HUDEP-2 (cell line): ENCODE measurements at regions not wholly inside any gene's neighbourhood (a gene's known extent, or its start where the extent isn't known, plus 50 kb on each side); places are given as distances from the start of the nearest gene placed in this dataset.
"Not testable (repeated sequence)": the region's sequence is repeated elsewhere in the genome, so short reads cannot be mapped to it uniquely, and the experiment has no call there.

Experiments used
- DNase-seq, 76 experiments: peaks; one replicate each; lab custom pipeline; 2025; ENCODE audit not compliant: unreplicated experiment in 76 of 76; lab: John Stamatoyannopoulos, UW

DNA sequence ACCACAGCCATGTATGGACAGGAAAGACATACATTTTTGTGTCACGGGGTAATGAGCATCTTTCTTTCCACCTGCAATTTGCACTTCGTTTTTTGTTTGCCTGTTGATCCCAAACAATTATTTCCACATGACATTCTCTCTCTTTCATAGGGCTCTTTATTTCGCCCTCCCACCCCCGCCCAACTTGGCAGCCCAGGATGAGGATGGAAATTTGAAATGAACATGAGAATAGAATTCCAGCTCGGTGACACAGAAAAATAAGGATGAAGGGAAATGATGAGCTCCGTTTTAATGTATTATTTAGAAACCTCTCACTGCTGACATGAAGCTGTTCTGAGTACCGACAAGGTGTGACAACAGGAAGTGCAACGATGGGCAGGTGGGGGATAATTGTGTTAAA lies 443.3 kb downstream of the SOCS6 start:
- DNase-seq = no peak

DNA sequence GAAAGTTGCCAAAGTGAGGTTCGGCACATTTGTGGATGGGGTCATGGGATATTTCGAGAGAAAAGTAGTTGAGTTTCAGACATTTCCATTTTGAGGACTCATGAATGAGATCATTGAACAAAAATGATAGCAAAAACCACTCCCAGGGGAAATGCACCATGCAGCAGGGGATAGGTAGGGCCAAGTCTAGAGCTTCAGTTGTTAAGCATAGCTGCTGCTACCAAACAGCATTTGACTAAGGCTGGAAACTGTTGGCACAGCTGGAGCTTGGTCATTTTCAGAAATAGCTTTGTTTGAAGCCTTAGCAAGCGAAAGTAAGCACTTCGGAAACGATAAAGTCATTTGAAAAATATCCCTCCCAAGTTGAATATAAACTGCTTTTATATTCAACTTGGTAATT lies 431.8 kb downstream of the SOCS6 start:
- no peak for DNase-seq

DNA sequence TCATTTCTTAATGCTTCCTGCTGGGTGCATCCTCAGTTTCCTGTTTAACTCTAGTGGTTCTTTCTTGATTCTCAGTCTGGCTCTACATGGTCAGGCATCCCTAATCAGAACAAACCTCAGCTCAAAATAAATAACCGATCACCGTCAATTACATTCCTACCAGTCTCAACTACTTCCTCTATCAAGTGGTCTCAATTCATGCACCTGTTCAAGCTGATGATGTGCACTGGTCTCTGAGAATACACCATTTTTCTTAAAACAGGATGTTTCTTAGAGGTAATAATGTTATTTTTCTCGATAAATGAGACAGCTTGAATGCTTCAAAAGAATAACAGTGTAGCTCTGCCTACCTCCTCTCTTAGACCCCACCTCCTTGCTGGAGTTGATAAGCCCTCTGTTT lies 420.9 kb downstream of the SOCS6 start:
- DNase-seq = no peak

DNA sequence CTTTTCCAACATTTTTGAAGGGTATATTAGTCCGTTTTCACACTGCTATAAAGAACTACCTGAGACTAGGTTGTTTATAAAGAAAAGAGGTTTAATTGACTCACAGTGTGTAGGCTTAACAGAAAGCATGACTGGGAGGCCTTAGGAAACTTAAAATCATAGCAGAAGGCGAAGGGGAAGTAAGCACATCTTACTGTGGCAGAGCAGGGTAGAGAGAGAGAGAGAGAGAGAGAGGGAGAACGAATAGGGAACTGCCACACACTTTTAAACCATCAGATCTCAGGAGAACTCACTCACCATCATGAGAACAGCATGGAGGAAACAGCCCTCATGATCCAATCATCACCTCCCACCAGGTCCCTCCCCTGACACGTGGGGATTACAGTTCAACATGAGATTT lies 420.3 kb downstream of the SOCS6 start:
- no peak for DNase-seq

DNA sequence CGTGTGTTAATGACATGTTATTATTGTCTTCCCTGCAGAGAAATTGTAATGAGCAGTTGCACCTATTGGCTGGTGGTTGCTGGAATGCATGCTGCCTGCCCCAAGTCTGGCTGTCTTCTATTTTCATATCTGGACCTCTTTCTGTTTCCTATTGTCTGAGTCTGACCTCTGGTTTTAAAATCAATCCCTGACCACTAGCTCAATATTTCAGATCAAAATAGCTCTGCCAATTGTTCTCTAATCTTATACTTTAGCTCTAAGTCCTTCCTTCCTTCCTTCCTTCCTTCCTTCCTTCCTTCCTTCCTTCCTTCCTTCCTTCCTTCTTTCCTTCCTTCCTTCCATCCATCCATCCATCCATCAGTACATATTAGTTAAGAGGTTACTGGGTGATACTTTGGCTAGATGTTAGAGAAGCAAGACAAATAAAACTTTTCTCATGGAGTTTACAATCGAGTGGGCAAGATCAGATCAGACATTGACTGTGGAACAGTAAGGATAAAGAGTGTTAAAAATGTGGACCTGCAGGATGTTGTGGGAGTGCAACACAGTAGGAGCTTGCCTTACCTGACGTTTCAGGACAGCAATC lies 417.1 kb downstream of the SOCS6 start:
- DNase-seq = no peak

DNA sequence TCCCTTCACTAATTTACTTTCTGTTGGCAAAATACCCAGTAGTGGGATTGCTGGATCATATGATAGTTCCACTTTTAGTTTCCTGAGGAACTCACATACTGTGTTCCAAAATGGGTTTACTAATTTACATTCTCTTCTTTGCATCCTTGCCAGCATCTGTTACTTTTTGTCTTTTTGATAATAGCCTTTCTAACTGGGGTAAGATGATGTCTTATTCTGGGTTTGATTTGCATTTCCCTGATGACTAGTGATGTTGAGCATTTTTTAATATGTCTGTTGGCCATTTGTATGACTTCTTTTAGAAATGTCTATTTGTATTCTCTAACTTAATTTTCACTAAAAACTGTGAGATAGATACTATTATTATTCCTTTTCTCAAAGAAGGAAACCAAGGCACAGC lies 411.7 kb downstream of the SOCS6 start:
- no peak for DNase-seq

DNA sequence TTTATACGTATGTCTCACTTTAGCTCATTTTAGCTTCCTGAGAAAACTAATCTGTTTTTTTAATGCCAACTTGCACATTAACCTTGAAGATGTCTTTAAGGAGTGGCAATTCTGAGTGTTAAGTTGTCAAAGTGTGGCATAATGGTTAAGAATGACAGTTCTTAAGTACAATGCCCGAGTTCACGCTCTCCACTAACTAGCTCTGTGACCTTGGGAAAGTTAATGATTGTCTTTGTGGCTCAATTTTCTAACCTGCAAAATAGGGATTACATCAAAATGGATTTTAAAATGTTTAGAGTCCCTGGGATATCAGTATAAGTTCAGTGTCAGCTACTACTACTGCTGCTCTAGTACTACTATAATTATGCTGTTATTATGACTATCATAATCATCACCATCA lies 409.7 kb downstream of the SOCS6 start:
- no peak for DNase-seq

DNA sequence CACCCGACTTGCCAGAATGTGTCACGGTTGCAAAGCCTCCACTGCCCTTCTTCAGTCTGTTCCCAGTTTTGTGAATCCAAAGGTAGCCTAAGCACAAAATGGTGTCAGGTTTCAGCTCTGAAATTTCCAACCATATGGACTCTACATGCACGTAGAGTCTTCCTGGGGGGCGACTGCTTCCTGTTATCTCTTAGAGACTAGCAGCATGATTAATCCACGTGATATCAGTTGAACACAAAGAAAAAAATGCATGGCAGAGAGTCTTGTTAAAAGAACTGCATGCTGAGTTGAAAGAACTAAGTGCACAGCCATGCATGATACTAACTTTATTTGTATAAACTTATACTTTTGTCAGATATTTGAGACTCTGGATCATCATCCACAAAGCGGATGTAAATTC lies 404.4 kb downstream of the SOCS6 start:
- no peak for DNase-seq

DNA sequence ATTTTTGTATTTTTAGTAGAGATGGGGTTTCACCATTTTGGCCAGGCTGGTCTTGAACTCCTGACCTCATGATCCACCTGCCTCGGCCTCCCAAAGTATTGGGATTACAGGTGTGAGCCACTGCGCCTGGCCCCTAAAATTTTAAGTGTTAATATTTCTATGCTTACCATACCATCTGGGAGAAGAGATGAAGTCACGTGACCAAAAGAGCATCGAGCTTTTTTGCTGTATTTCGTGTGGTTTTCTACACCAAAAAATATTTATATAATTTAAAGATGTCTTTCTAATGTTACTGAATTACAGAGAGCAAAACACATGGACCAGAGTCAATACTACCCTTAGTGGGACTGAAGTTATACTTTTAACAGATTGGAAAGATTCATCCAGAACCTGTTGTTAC lies 400.9 kb downstream of the SOCS6 start:
- DNase-seq = not testable (repeated sequence)

DNA sequence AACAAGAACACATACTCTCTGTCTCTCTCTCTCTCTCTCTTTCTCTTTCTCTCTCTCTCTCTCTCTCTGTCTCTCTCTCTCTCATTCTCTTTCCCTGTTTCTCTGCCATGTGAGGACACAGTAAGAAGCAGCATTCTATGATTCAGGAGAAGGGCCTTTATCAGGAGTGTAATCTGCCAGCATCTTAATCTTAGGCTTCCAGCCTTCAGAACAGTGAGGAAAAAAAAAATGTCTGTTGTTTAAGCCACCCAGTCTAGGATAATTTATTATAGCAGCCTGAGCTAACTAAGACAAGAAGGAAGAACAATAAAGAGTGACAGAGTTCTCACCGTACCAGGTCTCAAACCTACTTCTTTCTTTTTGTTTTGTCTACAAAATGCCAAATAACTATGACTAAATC lies 399.4 kb downstream of the SOCS6 start:
- peak in 36 of 76 experiments; percentile 1 to 79 (median 41) for DNase-seq

DNA sequence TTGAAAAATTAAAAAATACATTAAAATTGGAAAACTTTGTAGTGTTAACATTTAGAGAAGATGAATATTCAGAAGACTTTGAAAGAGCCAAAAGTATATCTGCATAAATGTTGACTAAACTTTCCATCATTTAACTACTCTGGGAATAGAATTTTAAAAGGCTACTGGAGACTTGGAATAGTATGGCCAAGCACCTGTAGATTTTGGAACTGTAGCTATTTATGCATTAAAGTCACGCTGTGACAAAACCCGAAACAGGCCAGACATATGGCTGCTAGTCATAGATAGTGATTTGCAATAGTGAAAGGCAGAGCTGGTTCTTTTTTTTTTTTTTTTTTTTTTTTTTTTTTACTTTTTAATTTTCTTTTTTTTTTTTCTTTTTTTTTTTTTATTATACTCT lies 396.0 kb downstream of the SOCS6 start:
- no peak for DNase-seq

DNA sequence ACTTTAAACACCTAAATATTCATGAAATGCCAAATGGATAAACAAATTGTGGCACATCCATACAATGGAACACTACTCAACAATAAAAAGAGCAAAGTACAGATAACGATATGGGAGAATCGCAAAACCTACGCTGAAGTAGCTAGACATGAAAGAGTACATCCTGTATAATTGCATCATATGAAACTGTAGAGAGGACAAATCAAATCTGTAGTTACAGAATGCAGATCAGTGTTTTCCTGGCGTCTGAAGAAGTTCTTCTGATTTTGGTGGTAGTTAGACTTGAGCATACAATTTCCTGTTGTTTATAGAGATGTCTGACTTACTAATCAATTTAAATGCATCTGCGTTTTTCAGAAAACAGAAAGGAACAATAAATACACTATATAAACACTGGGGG lies 394.4 kb downstream of the SOCS6 start:
- no peak for DNase-seq

DNA sequence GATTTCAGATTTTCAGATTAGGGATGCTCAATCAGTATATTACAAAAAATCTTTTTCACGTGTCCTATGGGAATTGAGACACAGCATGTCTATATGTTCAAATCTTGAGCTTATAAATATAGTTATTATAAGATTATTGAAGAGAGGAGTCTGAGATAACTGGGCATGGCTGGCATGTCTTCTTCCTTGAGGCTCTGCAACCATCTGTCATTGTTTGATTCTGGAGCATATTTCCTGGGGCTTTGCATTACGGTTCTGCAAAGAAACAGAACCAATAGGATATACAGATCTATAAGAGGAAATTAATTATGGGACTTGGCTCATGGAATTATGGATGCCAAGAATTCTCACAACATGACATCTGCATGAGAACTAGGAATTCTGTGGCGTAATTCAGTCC lies 386.1 kb downstream of the SOCS6 start:
- DNase-seq = no peak

DNA sequence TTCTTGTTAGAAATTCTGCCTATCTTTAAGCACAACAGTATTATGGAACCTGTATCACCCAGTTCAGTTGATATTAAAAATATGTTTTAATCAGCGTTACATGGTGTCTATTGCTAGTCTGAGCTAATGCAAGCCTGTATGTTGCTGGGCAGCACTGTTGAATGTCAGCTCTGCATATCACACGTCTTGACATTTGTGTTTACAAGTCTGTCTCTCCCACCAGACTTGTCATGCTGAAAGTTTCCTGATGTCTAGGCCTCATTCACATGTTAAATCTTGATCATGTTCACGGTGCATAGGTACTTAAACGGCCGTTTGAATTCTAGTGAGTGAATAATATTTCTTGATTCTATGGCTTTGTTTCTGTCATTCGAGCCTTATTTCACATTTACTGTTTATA lies 385.0 kb downstream of the SOCS6 start:
- DNase-seq = no peak

DNA sequence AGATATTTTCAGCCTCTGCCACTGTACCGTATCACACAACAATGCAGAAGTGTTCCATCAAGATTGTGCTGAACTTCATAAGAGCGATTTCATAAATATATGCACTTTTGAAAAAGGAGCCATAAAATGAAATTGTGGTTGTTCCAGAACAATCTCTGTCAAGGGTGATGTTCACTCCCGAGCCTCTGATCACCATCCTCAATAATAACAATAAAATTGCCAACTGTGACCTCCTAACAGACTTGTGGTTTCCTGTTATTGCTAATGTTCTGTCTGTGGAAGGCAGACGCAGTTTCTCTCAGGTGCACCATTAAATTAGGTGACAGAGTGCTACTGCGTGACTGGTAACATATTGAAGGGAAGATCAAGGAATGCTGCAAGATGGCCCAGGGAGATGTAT lies 383.7 kb downstream of the SOCS6 start:
- DNase-seq = no peak

DNA sequence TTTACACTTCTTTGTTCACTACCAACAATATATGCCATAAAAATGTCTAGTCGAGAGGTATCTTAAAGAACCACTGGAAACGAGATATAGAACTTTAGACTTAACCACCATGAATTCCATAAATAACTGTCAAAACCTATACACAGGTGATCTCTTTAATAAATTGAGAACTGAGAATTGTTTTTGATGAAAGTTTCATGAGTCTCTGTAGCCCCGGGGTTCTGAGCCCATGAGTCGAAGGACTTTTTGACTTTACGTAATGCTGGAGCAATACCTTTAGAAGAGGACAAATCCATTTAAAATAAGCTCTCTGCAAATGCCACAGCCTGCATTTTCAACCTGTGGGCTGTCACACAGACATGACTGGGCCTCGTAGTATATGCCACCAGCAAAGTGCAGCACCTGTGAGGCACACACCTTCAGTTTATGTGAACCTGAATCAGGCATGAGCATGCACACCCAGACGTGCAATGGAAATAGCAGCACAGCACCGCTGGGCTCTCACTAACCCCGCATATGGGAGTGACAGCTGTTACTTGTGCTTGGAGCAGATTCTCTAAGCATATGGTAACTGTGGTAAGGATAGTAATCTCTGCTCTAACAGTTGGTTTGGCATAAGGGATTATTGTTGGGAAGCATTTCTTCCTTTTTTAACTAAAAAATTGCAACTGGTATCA lies 383.2 kb downstream of the SOCS6 start:
- DNase-seq = no peak

DNA sequence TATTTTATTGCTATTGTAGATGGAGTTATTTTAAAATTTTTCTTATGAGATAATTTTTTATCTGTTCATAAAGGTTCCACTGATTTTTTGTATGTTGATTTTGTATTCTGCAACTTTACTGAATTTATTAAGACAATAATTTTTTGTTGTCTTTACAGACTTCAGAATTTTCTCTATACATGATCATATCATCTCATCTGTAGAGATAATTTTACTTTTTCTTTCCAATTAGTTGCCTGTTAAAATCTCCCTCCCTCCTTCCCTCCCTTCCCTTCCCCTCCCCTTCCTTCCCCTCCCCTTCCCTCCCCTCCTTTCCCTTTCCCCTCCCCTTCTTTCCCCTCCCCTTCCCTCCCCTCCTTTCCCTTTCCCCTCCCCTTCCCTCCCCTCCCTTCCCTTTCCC lies 378.1 kb downstream of the SOCS6 start:
- no peak for DNase-seq

DNA sequence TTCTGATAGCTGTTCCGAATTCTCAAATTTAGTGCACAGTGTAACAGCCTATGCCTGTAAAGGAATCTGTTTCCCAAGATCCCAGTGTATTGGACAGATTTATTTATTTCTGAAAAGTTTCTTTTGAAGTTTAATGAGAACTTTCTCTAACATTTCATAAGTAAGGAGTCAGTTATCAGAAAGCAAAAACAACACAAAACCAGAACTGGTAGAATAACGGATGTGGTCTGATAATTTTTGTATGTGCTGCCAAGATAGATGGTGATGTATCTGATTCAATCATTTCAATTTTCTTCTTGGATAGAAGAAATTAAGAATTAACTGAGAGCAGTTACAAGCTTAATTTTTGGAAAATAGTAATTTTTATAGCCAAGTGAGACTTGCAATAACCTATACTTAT lies 374.3 kb downstream of the SOCS6 start:
- DNase-seq = no peak

DNA sequence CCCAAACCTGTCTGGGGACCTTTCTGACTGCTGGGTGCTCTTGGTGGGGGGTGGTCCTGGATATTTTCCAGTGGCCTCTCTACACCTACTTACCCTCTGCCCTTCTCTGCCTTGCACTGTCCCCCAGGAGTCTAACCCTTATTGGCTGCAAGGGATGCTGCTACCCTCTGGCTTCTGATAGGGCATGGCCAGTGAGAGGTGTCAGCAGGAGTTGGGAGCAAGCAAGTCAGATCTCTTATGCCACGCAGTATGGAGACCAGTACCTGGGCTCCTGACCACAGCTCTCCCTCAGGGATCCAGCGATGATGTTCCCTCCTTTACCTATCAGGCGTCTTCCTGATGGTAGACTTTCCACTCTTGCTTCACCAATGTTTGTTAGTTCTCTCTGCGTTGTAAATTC lies 373.7 kb downstream of the SOCS6 start:
- DNase-seq = no peak

DNA sequence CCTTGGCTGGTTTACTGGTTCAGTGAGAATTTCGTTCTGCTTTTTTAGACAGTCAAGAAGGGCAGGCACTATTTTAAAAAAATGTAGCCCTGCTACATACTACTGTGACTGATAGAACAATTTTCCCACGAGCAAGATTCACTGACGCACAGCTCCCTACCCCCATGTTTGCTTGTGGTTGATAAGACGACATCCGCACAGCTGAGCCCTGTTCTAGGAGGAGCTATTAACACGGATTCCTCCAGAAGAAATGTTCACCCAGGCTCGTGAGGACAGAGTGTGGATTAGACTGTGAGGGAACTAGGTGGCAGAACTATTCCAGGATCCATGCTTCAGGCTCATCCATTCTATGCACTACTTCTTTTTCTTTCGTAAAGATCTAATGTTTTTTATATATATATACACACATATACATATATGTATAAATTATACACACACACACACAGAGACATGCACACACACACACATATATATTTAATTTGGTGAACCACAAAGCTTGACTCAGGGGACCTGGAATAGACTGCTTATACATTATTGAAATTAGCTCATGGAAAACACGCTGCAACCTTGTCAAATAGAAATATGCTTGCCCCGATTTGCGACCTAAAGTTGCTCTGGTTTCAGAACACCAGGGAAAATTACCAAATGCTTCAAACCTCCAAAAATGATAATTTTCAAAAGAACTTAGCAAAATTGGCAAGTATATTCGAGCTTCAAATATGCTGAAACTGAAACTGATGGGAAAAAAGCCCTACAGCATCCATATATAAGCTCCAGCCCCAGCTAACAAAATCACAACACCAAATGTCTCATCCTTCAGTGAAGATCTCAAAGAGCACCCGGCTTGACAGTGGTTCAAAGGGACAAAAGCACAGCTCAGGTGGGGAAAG lies 370.4 kb downstream of the SOCS6 start:
- peak in 62 of 76 experiments; percentile 0 to 81 (median 42) for DNase-seq

DNA sequence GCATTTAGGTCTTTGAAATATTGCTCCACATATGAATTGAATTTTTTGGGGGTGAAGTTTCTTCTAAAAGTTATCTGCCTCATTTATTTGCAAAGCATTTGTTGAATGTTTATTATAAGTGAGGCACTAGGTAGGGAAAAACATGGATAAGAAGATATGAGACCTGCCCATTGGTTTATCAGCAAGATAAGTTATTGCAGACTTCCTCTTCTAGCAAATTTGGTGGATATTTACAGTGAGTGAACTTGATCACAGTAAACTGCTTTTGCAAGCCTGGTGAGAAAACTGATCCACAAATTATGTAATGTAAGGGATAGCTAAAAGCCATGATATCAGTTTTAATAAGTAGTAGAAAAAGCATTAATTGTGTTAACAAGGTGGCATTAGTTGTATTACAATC lies 364.8 kb downstream of the SOCS6 start:
- peak in 25 of 76 experiments; percentile 1 to 70 (median 22) for DNase-seq

DNA sequence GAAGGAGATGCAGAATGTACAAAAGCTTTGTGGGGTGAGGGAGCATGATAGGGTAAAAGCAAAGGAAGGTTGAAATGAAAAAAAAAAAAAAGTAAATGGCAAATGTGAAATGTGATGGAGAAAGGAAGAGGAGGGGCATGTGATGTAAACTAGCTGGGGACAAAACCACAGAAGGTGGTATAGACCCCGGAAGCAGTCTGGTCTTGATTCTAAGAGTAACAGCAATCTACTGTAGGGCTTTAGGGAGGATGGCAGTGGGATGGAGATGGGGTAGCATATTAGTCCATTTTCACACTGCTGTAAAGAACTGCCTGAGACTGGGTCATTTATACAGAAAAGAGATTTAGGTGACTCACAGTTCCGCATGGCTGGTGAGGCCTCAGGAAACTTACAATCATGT lies 362.0 kb downstream of the SOCS6 start:
- DNase-seq = no peak
